GM23338 (cell line): ENCODE measurements at regions not wholly inside any gene's neighbourhood (a gene's known extent, or its start where the extent isn't known, plus 50 kb on each side); places are given as distances from the start of the nearest gene placed in this dataset.

Experiments
- ATAC-seq: fragments of 200-7000 bp; cut with Tn5 transposase; 3 replicates; pipeline ENCODE4 v1.9.1; 2020
- DNase-seq: peaks from one replicate; pipeline ENCODE4 v3.0.0-alpha.2; 2015; ENCODE audit warnings: low spot score
- H2AFZ ChIP-seq: fragments of 200-600 bp; sonication (generic); 2 replicates; pipeline ENCODE4 v1.8.0; 2016; ENCODE audit warnings: antibody characterized with exemption, mild to moderate bottlenecking, moderate library complexity
- H3F3A ChIP-seq: fragments of 200-600 bp; sonication (generic); replicated peaks from 2 replicates; pipeline ENCODE4 v1.8.0; 2017; ENCODE audit warnings: antibody characterized with exemption, mixed run types, low read depth
- H3K27ac ChIP-seq: fragments of 200-600 bp; sonication (generic); 2 replicates; pipeline ENCODE4 v1.6.1; 2016; ENCODE audit warnings: low read depth
- H3K27me3 ChIP-seq: fragments of 200-600 bp; sonication (generic); 2 replicates; pipeline ENCODE4 v1.8.0; 2016; ENCODE audit warnings: mild to moderate bottlenecking, mixed run types, moderate library complexity; ENCODE audit not compliant: insufficient read depth
- H3K36me3 ChIP-seq: fragments of 200-600 bp; sonication (generic); 2 replicates; pipeline ENCODE4 v1.8.0; 2016; ENCODE audit warnings: mild to moderate bottlenecking; ENCODE audit not compliant: insufficient read depth
- H3K4me1 ChIP-seq: fragments of 200-600 bp; sonication (generic); 2 replicates; pipeline ENCODE4 v1.8.0; 2016; ENCODE audit warnings: mild to moderate bottlenecking, moderate library complexity; ENCODE audit not compliant: insufficient read depth
- H3K4me2 ChIP-seq: fragments of 200-600 bp; sonication (generic); 2 replicates; pipeline ENCODE4 v1.7.1; 2017; ENCODE audit warnings: mixed run types
- H3K4me3 ChIP-seq: fragments of 200-600 bp; sonication (generic); 2 replicates; pipeline ENCODE4 v1.6.1; 2016; ENCODE audit warnings: mixed run types
- H3K79me2 ChIP-seq: fragments of 200-600 bp; sonication (generic); replicated peaks from 2 replicates; pipeline ENCODE4 v1.8.0; 2017; ENCODE audit warnings: mild to moderate bottlenecking; ENCODE audit not compliant: insufficient read depth
- H3K9me2 ChIP-seq: fragments of 200-600 bp; sonication (generic); 2 replicates; pipeline ENCODE4 v1.8.0; 2017; ENCODE audit not compliant: insufficient read depth
- H4K20me1 ChIP-seq: fragments of 200-600 bp; sonication (generic); replicated peaks from 2 replicates; pipeline ENCODE4 v1.8.0; 2017; ENCODE audit warnings: mild to moderate bottlenecking; ENCODE audit not compliant: insufficient read depth
- H3K27ac Mint-ChIP-seq: 2 replicates; pipeline ENCODE4 v1.8.0; 2020; ENCODE audit warnings: inconsistent platforms, mild to moderate bottlenecking, moderate library complexity, mixed read lengths
- H3K27me3 Mint-ChIP-seq: 3 replicates; pipeline ENCODE4 v1.8.0; 2022; ENCODE audit warnings: low read depth, mild to moderate bottlenecking, moderate library complexity, mixed read lengths, inconsistent platforms; ENCODE audit not compliant: insufficient read depth, poor library complexity
- H3K36me3 Mint-ChIP-seq: 3 replicates; pipeline ENCODE4 v1.8.0; 2021; ENCODE audit warnings: low read depth, mild to moderate bottlenecking, inconsistent platforms, moderate library complexity, mixed read lengths
- H3K4me1 Mint-ChIP-seq: 3 replicates; pipeline ENCODE4 v1.8.0; 2020; ENCODE audit warnings: mild to moderate bottlenecking, inconsistent platforms, mixed read lengths
- H3K4me3 Mint-ChIP-seq: 3 replicates; pipeline ENCODE4 v1.8.0; 2021; ENCODE audit warnings: moderate library complexity, mild to moderate bottlenecking, inconsistent platforms, mixed read lengths
- H3K9me3 Mint-ChIP-seq: 3 replicates; pipeline ENCODE4 v1.8.0; 2020; ENCODE audit warnings: moderate library complexity, mild to moderate bottlenecking, inconsistent platforms, mixed read lengths
- CREB1 ChIP-seq: fragments of 250-450 bp; sonication (Bioruptor Pico); IDR thresholded peaks from 2 replicates; pipeline ENCODE4 v1.5.0; 2020; ENCODE audit warnings: low read depth, mild to moderate bottlenecking, moderate library complexity
- CTCF ChIP-seq, 2 experiments: fragments of 200-600 bp in 1 of 2; sonication (generic) in 1 of 2; conservative IDR thresholded peaks; 2 replicates each; pipeline versions ENCODE4 v1.5.1 to v1.6.1; 2016 to 2017; ENCODE audit warnings: antibody characterized with exemption in 2 of 2, low read depth in 2 of 2, mild to moderate bottlenecking in 2 of 2, moderate library complexity in 1 of 2
- EZH2 ChIP-seq: fragments of 200-600 bp; sonication (generic); IDR thresholded peaks from one replicate; pipeline ENCODE4 v1.8.0; 2017; ENCODE audit warnings: antibody characterized with exemption, mild to moderate bottlenecking, low read depth; ENCODE audit not compliant: unreplicated experiment
- EZH2phosphoT487 ChIP-seq: fragments of 200-600 bp; sonication (generic); IDR thresholded peaks from one replicate; pipeline ENCODE4 v1.8.1; 2018; ENCODE audit warnings: antibody characterized with exemption; ENCODE audit not compliant: unreplicated experiment
- JUNB ChIP-seq: IDR thresholded peaks from one replicate; pipeline ENCODE4 v1.6.1; 2016; ENCODE audit warnings: antibody characterized with exemption; ENCODE audit not compliant: unreplicated experiment
- POLR2AphosphoS5 ChIP-seq: IDR thresholded peaks from 2 replicates; pipeline ENCODE4 v1.6.1; 2016; ENCODE audit warnings: antibody characterized with exemption, low read depth
- REST ChIP-seq: IDR thresholded peaks from one replicate; pipeline ENCODE4 v1.6.1; 2018; ENCODE audit warnings: antibody characterized with exemption; ENCODE audit not compliant: unreplicated experiment
- ZNF114 ChIP-seq: fragments of 250-450 bp; sonication (Bioruptor Pico); IDR thresholded peaks from 2 replicates; pipeline ENCODE4 v1.5.0; 2020; ENCODE audit warnings: mild to moderate bottlenecking, moderate library complexity
- TF ChIP-seq, protein P1 (sequence below): IDR thresholded peaks from 2 replicates; pipeline ENCODE4 v1.6.1; 2016; ENCODE audit warnings: antibody characterized with exemption

GRCh38 chr2:61707984-61708852 is 145.6 kb downstream of the FAM161A start:
- no peaks in the 10 kb centered on the region for H3K27me3 Mint-ChIP-seq
- no peak for DNase-seq
- Histone ChIP-seq H3K79me2 (no peaks in the 10 kb centered on the region), H3K36me3 (no peaks in the 10 kb centered on the region), H3K9me2 (no peaks in the 10 kb centered on the region), H3K4me3 (no peak overlapping the region), H3K4me1 (no peaks in the 10 kb centered on the region), H2AFZ (peak overlapping the region; percentile 69), H3K27ac (no peak overlapping the region), H3K4me2 (no peak overlapping the region), H4K20me1 (no peaks in the 10 kb centered on the region), H3F3A (no peaks in the 10 kb centered on the region), H3K27me3 (no peaks in the 10 kb centered on the region)
- H3K27ac Mint-ChIP-seq = no peak overlapping the region
- ATAC-seq = no peak
- H3K4me1 Mint-ChIP-seq = no peaks in the 10 kb centered on the region
- peaks cover 6% of the 10 kb centered on the region; the same call in 2 of the 3 replicates for H3K9me3 Mint-ChIP-seq
- no peak overlapping the region for H3K4me3 Mint-ChIP-seq
- no peak for TF ChIP-seq CREB1 (CRISPR knock-in tag)
- no peaks in the 10 kb centered on the region for H3K36me3 Mint-ChIP-seq

DNA sequence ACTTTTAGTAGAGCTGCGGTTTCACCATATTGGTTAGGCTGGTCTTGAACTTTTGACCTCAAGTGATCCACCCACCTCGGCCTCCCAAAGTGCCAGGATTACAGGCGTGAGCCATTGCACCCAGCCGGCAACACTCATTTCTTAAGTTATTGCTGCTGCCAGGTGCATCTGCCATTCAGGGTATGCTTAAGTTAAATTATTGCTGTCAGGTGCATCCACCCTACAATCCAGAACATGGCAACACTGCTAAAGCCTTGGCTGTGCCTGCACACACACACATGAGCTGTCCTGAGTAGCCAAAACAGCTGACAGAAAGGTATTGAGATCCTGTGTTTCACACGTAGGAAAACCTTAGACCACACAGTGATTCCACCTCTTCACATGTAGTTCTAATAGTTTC is 148.2 kb downstream of the FAM161A start:
- H3K4me2 ChIP-seq = no peak overlapping the region
- no peak for DNase-seq
- H4K20me1 ChIP-seq = no peaks in the 10 kb centered on the region
- TF ChIP-seq POLR2AphosphoS5 (no peak), EZH2 (no peak)
- TF ChIP-seq, protein P1, sequence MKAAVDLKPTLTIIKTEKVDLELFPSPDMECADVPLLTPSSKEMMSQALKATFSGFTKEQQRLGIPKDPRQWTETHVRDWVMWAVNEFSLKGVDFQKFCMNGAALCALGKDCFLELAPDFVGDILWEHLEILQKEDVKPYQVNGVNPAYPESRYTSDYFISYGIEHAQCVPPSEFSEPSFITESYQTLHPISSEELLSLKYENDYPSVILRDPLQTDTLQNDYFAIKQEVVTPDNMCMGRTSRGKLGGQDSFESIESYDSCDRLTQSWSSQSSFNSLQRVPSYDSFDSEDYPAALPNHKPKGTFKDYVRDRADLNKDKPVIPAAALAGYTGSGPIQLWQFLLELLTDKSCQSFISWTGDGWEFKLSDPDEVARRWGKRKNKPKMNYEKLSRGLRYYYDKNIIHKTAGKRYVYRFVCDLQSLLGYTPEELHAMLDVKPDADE = no peak
- H3K9me2 ChIP-seq = no peaks in the 10 kb centered on the region
- H3K4me3 ChIP-seq = no peak overlapping the region
- no peak overlapping the region for H3K4me3 Mint-ChIP-seq
- H3K9me3 Mint-ChIP-seq = peaks cover 6% of the 10 kb centered on the region; the same call in 2 of the 3 replicates
- H3K4me1 ChIP-seq = no peaks in the 10 kb centered on the region
- H3K36me3 Mint-ChIP-seq = no peaks in the 10 kb centered on the region
- H3K79me2 ChIP-seq = no peaks in the 10 kb centered on the region
- ATAC-seq = no peak
- no peaks in the 10 kb centered on the region for H3K27me3 Mint-ChIP-seq
- H3K27me3 ChIP-seq = no peaks in the 10 kb centered on the region
- H3F3A ChIP-seq = no peaks in the 10 kb centered on the region
- H3K27ac Mint-ChIP-seq = no peak overlapping the region
- no peak overlapping the region for H2AFZ ChIP-seq
- H3K27ac ChIP-seq = no peak overlapping the region
- H3K4me1 Mint-ChIP-seq = no peaks in the 10 kb centered on the region
- H3K36me3 ChIP-seq = no peaks in the 10 kb centered on the region

DNA sequence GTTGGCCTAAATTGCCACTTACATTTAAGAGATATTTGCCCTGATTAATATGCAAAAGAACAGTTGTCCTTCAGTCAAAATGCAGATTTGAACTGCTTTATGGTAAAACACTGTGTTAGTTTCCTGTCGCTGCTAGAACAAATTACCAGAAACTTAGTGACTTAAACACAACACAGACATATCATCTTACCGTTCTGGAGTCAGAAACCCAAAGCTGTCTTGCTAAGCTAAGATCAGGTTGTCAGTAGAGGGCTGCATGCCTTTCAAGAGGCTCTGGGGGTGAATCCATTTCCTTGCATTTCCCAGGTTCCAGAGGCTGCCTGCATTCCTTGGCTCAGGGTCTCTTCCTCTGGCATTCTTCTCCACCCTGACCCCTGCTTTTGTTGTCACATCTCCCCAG is 149.5 kb downstream of the FAM161A start:
- TF ChIP-seq EZH2phosphoT487 = no peak
- TF ChIP-seq REST = no peak
- no peak for TF ChIP-seq JUNB
- no peak for TF ChIP-seq ZNF114 (CRISPR knock-in tag)
- TF ChIP-seq, protein P1 = no peak
- no peak for TF ChIP-seq CTCF (conservative IDR thresholded peaks at IDR 0.05; ENCODE audit: low read depth in 2 of 2)
- no peaks in the 10 kb centered on the region for H3K36me3 ChIP-seq
- H3K27me3 ChIP-seq = no peaks in the 10 kb centered on the region
- Mint-ChIP-seq H3K4me3 (no peak overlapping the region), H3K36me3 (no peaks in the 10 kb centered on the region), H3K9me3 (peaks cover 6% of the 10 kb centered on the region; the same call in 2 of the 3 replicates), H3K4me1 (no peaks in the 10 kb centered on the region), H3K27ac (no peak overlapping the region), H3K27me3 (no peaks in the 10 kb centered on the region)
- H3K4me3 ChIP-seq = no peak overlapping the region
- ATAC-seq = no peak
- no peaks in the 10 kb centered on the region for H3K9me2 ChIP-seq
- no peak overlapping the region for H3K4me2 ChIP-seq
- DNase-seq = peak; percentile 17
- H4K20me1 ChIP-seq = no peaks in the 10 kb centered on the region
- no peaks in the 10 kb centered on the region for H3K4me1 ChIP-seq
- no peaks in the 10 kb centered on the region for H3K79me2 ChIP-seq
- H2AFZ ChIP-seq = no peak overlapping the region
- H3F3A ChIP-seq = no peaks in the 10 kb centered on the region
- H3K27ac ChIP-seq = no peak overlapping the region
